Breast epithelium (tissue), 3 donors: ENCODE measurements at regions not wholly inside any gene's neighbourhood (a gene's known extent, or its start where the extent isn't known, plus 50 kb on each side); places are given as distances from the start of the nearest gene placed in this dataset.

Experiments used
- POLR2A ChIP-seq: fragments of 450-650 bp; IDR thresholded peaks from one replicate; pipeline ENCODE4 v1.6.1; 2016; ENCODE audit warnings: antibody characterized with exemption, mild to moderate bottlenecking, moderate library complexity
- TF ChIP-seq, protein P1 (sequence below), 3 donors: fragments of 450-650 bp; IDR thresholded peaks; one replicate each; pipeline ENCODE4 v1.5.1; 2016 to 2017; ENCODE audit warnings: antibody characterized with exemption in 3 of 3, mild to moderate bottlenecking in 3 of 3, moderate library complexity in 3 of 3

DNA sequence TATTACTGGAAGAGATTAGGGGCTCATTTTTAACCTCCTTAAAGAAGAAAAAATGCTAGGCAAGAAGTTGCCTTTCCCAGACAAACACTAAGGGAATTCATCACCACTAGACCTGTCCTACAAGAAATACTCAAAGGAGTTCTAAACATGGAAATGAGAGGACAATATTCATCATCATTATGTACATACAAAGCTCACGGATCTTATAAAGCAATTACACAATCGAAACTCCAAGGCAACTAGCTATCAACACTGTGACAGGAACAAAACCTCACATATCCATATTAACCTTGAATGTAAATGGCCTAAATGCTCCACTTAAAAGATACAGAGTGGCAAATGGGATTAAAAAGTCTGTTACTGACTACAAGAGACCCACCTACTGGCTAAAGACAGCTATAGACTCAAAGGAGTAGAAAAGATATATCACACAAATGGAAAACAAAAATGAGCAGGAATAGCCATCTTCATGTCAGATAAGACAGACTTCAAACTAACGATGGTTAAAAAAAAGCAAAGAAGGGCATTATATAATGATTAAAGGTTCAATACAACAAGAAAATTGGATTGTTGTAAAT lies 246.6 kb downstream of the ADRA2A start:
- TF ChIP-seq, protein P1, sequence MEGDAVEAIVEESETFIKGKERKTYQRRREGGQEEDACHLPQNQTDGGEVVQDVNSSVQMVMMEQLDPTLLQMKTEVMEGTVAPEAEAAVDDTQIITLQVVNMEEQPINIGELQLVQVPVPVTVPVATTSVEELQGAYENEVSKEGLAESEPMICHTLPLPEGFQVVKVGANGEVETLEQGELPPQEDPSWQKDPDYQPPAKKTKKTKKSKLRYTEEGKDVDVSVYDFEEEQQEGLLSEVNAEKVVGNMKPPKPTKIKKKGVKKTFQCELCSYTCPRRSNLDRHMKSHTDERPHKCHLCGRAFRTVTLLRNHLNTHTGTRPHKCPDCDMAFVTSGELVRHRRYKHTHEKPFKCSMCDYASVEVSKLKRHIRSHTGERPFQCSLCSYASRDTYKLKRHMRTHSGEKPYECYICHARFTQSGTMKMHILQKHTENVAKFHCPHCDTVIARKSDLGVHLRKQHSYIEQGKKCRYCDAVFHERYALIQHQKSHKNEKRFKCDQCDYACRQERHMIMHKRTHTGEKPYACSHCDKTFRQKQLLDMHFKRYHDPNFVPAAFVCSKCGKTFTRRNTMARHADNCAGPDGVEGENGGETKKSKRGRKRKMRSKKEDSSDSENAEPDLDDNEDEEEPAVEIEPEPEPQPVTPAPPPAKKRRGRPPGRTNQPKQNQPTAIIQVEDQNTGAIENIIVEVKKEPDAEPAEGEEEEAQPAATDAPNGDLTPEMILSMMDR (IDR thresholded peaks at IDR 0.05), result no peak
- TF ChIP-seq POLR2A, result no peak
